ENCODE measurements at regions not wholly inside any gene's neighbourhood (a gene's known extent, or its start where the extent isn't known, plus 50 kb on each side); places are given as distances from the start of the nearest gene placed in this dataset.

DNA sequence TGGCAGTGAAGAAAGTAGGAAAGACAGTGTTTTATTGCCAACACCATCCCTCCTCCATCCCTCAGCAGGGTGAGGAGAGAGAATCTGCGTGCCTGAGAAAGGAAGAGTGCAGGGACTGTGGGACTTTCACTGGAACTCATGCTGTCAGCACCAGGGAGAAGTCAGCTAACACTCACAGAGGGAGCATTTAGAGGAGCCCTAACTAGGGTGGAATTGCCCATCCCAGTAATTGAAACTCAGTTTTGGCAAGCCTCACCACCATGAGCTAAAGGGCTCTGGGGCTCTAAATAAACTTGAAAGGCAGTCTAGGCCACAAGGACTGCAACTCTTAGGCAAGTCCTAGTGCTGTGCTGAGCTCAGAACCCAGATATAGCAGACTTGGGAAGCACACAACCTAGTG lies 622.3 kb downstream of the SEMA5A start:
- TF ChIP-seq CTCF (IDR thresholded peaks at IDR 0.05; ENCODE audit: control extremely low read depth in 1 of 3, insufficient read depth in 1 of 3, low read depth in 1 of 3, low read length in 3 of 3) = no peak
- no peak for TF ChIP-seq EP300 (IDR thresholded peaks at IDR 0.05; ENCODE audit: borderline replicate concordance in 1 of 2, low read depth in 2 of 2, low read length in 2 of 2)
- TF ChIP-seq BCL11A (IDR thresholded peaks at IDR 0.05; ENCODE audit: low read depth in 2 of 2, low read length in 2 of 2) = no peak
- TF ChIP-seq EZH2 (IDR thresholded peaks at IDR 0.05; ENCODE audit: low read depth, low read length, severe bottlenecking) = no peak
- TF ChIP-seq, protein P1, sequence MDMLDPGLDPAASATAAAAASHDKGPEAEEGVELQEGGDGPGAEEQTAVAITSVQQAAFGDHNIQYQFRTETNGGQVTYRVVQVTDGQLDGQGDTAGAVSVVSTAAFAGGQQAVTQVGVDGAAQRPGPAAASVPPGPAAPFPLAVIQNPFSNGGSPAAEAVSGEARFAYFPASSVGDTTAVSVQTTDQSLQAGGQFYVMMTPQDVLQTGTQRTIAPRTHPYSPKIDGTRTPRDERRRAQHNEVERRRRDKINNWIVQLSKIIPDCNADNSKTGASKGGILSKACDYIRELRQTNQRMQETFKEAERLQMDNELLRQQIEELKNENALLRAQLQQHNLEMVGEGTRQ (IDR thresholded peaks at IDR 0.05; ENCODE audit: low read length) = no peak
- TF ChIP-seq, protein P2, sequence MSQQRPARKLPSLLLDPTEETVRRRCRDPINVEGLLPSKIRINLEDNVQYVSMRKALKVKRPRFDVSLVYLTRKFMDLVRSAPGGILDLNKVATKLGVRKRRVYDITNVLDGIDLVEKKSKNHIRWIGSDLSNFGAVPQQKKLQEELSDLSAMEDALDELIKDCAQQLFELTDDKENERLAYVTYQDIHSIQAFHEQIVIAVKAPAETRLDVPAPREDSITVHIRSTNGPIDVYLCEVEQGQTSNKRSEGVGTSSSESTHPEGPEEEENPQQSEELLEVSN (IDR thresholded peaks at IDR 0.05) = no peak
- no peak for TF ChIP-seq POLR2A (IDR thresholded peaks at IDR 0.05; ENCODE audit: control extremely low read depth in 1 of 2, low read depth in 2 of 2, low read length in 2 of 2)
- TF ChIP-seq SP1 (IDR thresholded peaks at IDR 0.05; ENCODE audit: low read depth, low read length) = no peak
- no peak for TF ChIP-seq JUN (IDR thresholded peaks at IDR 0.05; ENCODE audit: low read depth, low read length)
- TF ChIP-seq EGR1 (IDR thresholded peaks at IDR 0.05; ENCODE audit: borderline replicate concordance, low read depth, low read length) = no peak
- TF ChIP-seq, protein P3, sequence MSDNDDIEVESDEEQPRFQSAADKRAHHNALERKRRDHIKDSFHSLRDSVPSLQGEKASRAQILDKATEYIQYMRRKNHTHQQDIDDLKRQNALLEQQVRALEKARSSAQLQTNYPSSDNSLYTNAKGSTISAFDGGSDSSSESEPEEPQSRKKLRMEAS (IDR thresholded peaks at IDR 0.05) = no peak
- no peak for TF ChIP-seq TCF12 (IDR thresholded peaks at IDR 0.05; ENCODE audit: low read depth, low read length)
- TF ChIP-seq CEBPB (IDR thresholded peaks at IDR 0.05; ENCODE audit: low read depth, low read length) = no peak
- no peak for TF ChIP-seq CBX5 (IDR thresholded peaks at IDR 0.05; ENCODE audit: low read depth, low read length)

Data from H1 (cell line).